ES-I3 (cell line): ENCODE measurements at regions not wholly inside any gene's neighbourhood (a gene's known extent, or its start where the extent isn't known, plus 50 kb on each side); places are given as distances from the start of the nearest gene placed in this dataset.

Experiments
- H3K36me3 ChIP-seq: 2 replicates; pipeline ENCODE4 v1.6.1; 2013; ENCODE audit warnings: mild to moderate bottlenecking, low read length, control low read depth, moderate library complexity; ENCODE audit not compliant: insufficient read depth
- H3K4me1 ChIP-seq: 2 replicates; pipeline ENCODE4 v1.6.1; 2013; ENCODE audit warnings: mild to moderate bottlenecking, control low read depth, low read length; ENCODE audit not compliant: insufficient read depth
- H3K9ac ChIP-seq: 2 replicates; pipeline ENCODE4 v1.6.1; 2013; ENCODE audit warnings: low read depth, mild to moderate bottlenecking, low read length, moderate library complexity
- H3K9me3 ChIP-seq: 2 replicates; pipeline ENCODE4 v1.6.1; 2013; ENCODE audit warnings: mild to moderate bottlenecking, low read length, moderate library complexity; ENCODE audit not compliant: control insufficient read depth, insufficient read depth

GRCh38 chr2:16121231-16121985 lies 181.1 kb downstream of the MYCN start:
- H3K4me1 ChIP-seq = no peaks in the 10 kb centered on the region; the same call in 1 of the 2 replicates
- H3K36me3 ChIP-seq = no peaks in the 10 kb centered on the region

DNA sequence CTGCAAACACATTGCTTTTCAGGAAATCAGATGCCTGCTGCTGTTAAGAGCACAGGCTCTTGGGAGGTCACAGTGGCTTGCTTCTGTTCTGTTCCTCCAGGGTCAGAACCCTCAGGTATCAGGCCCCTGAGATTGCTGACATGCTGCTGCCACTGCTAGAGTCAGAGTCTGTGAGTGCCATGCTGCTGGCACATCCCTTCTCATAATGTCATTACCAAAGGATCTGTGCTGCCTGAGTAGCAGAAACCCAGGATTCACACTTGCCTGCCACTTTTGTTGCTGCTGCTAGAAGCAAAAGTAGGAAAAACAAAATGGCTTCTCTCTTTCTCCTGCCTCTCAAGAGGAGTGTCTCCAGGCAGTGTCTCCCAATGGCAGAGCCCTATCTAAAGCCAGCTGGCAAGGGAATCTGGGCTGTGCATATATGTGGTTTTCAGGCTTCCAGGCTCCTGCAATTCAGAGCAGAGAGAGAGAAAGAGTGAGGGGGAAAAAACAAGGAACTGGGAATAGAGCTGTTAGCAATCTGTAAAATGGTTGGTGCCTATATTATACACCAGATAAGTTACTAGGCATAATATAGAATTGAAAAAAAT lies 180.3 kb downstream of the MYCN start:
- H3K9ac ChIP-seq = no peak overlapping the region
- no peaks in the 10 kb centered on the region for H3K9me3 ChIP-seq
- H3K36me3 ChIP-seq = no peaks in the 10 kb centered on the region
- no peaks in the 10 kb centered on the region; the same call in 1 of the 2 replicates for H3K4me1 ChIP-seq

More at GRCh38 chr2:16121231-16121985, 181.1 kb downstream of the MYCN start:
- H3K9ac ChIP-seq = no peak overlapping the region
- H3K9me3 ChIP-seq = no peaks in the 10 kb centered on the region

DNA sequence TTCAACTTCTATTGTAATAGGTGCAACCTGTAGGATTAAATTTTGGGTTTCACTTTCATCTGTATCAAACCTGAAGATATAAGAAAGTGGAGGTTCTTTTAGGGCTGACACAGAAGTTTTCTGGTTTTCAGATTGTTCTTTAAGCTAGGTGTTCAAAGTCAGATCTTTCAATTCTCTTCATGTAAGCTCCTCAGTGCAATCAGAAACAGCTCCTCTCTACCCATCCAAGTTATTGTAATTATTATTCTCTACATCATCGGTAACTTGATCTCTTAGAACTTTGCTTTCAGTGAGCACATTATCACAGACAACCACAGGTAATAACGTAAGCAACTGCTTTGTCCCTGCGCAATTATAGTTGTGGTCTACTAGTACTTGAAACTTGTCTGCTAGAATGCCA lies 179.4 kb downstream of the MYCN start:
- Histone ChIP-seq H3K9me3 (no peaks in the 10 kb centered on the region), H3K9ac (no peak overlapping the region), H3K4me1 (peaks cover 6% of the 10 kb centered on the region; the same call in 1 of the 2 replicates), H3K36me3 (no peaks in the 10 kb centered on the region)

- Histone ChIP-seq H3K9ac (no peak overlapping the region), H3K36me3 (no peaks in the 10 kb centered on the region), H3K4me1 (peaks cover 7% of the 10 kb centered on the region; the same call in 1 of the 2 replicates), H3K9me3 (no peaks in the 10 kb centered on the region)
Observed at GRCh38 chr2:16118611-16119590, 178.6 kb downstream of the MYCN start.

DNA sequence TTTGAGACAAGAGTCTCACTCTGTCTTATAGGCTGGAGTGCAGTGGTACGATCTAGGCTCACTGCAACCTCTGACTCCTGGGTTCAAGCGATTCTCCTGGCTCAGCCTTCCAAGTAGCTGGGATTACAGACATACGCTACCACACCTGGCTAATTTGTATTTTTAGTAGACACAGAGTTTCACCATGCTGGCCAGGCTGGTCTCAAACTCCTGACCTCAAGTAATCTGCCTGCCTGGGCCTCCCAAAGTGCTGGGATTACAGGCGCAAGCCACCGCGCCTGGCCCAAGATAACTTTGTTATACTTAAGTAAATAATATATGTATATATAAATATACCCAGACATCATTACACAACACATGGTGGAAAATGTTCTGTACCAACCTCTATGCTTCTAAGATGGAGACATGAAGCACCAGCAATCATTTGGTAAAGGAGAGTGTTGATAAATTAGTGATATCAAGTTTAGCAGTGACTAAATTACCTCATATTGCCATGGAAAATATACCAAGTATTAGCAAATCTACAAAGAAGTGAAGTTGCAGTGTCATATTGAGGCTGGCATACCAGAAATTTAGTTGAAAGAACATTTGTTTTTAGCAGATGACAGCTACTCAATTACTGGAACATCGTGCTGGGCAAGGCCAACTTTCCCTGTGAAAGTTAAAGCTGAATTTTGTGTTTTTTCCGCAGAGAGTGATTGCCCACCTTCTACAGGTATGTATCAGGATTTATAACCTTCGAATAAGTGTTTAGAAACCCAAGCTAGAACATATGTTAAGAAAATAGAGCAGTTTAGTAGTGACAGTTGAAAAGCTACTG lies 177.7 kb downstream of the MYCN start:
- Histone ChIP-seq H3K36me3 (no peaks in the 10 kb centered on the region), H3K4me1 (peaks cover 7% of the 10 kb centered on the region; the same call in 1 of the 2 replicates), H3K9me3 (no peaks in the 10 kb centered on the region), H3K9ac (no peak overlapping the region)

- Histone ChIP-seq H3K9ac (no peak overlapping the region), H3K9me3 (no peaks in the 10 kb centered on the region), H3K4me1 (peaks cover 7% of the 10 kb centered on the region; the same call in 1 of the 2 replicates), H3K36me3 (no peaks in the 10 kb centered on the region)
Observed at GRCh38 chr2:16117021-16117700, 176.8 kb downstream of the MYCN start.

DNA sequence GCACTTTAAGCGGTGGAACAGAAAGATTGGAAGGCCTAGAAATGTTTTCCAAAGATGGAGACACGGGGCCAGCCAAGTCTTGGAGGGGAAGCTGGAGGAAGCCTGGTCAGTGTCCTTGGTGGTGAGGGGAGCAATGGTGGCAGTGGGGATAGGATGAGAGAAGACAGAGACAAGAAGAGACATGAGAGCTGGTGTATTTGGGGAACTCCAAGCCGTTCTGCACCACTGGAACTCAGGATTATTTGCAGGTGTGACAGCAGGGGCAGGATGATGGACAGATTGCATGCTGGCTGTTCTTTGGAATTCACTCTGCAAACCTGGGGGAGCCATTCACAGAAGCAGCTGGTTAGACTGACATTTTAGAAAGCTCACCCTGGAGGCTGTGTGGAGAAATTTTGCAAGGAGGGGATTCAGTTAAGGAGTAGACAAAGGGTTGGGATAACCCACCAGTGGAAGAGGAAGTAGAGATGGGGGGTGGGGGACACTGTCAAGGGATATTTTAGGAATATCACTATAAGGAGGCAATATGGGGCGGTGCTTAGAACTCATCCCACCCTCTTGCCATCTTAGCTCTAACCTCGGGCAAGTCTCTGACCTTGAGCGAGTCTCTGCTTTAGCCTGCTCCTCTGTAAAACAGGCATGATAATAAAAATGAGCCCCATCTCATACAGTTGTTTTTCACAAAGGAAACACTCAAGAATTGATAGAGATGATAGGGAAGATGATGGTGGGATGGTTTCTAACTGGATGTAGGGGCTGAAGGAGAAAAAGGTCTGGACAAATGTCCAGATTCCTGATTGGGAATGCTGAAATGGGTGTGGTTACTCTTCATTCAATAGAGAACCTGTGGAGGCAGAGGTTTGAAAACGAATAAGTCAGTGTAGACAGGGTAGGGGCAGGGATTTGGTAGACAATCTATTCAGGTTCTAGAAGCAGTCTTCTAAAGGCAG lies 175.8 kb downstream of the MYCN start:
- Histone ChIP-seq H3K4me1 (peaks cover 7% of the 10 kb centered on the region; the same call in 1 of the 2 replicates), H3K9ac (no peak overlapping the region), H3K36me3 (no peaks in the 10 kb centered on the region), H3K9me3 (no peaks in the 10 kb centered on the region)

DNA sequence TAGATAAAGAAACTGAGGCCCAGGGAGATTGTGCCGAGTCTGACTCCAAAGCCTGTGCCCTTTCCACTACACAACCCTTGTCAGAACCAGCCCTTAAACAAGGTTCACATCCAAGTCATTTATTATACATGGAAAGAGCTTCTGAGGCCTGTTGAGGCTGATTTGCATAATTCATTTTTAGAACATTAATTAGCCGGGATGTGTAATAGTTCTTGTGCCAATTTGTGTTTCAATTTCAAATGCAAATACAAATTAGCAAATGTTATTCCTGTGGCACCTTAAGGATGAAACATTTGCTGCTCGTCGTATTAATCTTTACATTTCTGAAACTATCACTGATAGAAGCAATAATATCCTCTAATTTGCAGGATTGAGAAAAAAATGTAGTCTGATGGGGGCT lies 174.9 kb downstream of the MYCN start:
- H3K9ac ChIP-seq = no peak overlapping the region
- H3K9me3 ChIP-seq = no peaks in the 10 kb centered on the region
- peaks cover 7% of the 10 kb centered on the region; the same call in 1 of the 2 replicates for H3K4me1 ChIP-seq
- no peaks in the 10 kb centered on the region for H3K36me3 ChIP-seq

DNA sequence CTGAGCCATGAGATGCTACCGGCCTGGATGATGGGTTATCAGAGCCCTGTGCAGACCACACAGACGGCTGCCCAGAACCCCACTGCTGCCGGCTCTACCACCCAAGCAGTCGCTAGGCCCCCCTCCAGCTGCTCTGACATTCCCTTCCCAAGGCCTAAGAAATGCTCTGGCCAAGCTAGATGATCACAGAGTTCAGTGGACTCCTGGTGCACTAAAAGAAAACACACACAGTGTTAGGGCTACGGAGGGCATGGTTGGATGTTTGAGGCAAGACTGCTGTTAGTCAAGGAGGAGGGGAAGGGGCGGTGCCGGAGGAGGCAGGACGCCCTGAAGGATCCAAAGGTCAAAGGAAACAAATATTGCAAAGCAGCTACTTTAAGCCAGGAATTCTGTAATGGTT lies 174.5 kb downstream of the MYCN start:
- Histone ChIP-seq H3K36me3 (no peaks in the 10 kb centered on the region), H3K9ac (no peak overlapping the region), H3K9me3 (no peaks in the 10 kb centered on the region), H3K4me1 (peaks cover 7% of the 10 kb centered on the region; the same call in 1 of the 2 replicates)

GRCh38 chr2:16114070-16114469 lies 173.7 kb downstream of the MYCN start:
- Histone ChIP-seq H3K4me1 (peaks cover 7% of the 10 kb centered on the region; the same call in 1 of the 2 replicates), H3K9ac (no peak overlapping the region), H3K9me3 (no peaks in the 10 kb centered on the region), H3K36me3 (no peaks in the 10 kb centered on the region)

GRCh38 chr2:16113568-16113967 lies 173.2 kb downstream of the MYCN start:
- H3K9me3 ChIP-seq = no peaks in the 10 kb centered on the region
- no peak overlapping the region for H3K9ac ChIP-seq
- H3K36me3 ChIP-seq = no peaks in the 10 kb centered on the region
- H3K4me1 ChIP-seq = peaks cover 7% of the 10 kb centered on the region; the same call in 1 of the 2 replicates

DNA sequence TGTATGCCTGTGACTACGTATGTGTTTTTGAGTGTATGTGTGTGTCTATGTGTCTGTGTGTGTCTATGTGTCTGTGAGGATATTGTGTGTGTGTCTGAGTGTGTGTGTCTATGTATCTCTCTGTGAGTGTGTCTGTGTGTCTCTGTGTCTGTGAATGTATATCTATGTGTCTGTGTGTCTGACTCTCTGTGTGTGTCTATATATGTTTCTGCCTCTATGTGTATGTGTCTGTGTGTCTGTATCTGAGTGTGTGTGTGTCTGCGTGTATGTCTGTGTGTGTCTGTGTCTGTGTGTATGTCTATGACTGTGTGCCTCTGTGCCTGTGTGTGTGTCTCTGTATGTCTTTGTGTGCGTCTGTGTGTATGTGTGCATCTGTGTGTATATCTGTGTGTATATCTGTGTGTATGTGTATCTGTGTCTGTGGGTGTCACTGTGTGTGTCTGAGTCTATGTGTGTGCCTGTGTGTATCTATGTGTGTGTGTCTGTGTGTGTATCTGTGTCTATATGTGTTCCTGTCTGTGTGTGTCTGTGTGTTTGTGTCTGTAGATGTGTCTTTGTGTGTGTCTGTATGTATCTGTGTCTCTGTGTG lies 172.7 kb downstream of the MYCN start:
- Histone ChIP-seq H3K4me1 (peaks cover 7% of the 10 kb centered on the region; the same call in 1 of the 2 replicates), H3K9me3 (no peaks in the 10 kb centered on the region), H3K9ac (no peak overlapping the region), H3K36me3 (no peaks in the 10 kb centered on the region)
